Stimulated activated CD8-positive, alpha-beta memory T cell treated with anti-CD3 and anti-CD28 coated beads, Interleukin-15, amount 100 ng/mL, for 4 hours (primary cell): ENCODE measurements at regions not wholly inside any gene's neighbourhood (a gene's known extent, or its start where the extent isn't known, plus 50 kb on each side); places are given as distances from the start of the nearest gene placed in this dataset.

ENCODE experiments used
- DNase-seq, 2 donors: peaks; one replicate each; pipeline ENCODE4 v3.0.0-alpha.2; 2020; ENCODE audit warnings: low read depth in 2 of 2

- no peak for DNase-seq
Measured at GRCh38 chr13:85381082-85381481, 418.1 kb downstream of the SLITRK6 start.

GRCh38 chr13:85379991-85380390 is 419.2 kb downstream of the SLITRK6 start:
- no peak for DNase-seq

GRCh38 chr13:85379433-85379832 is 419.8 kb downstream of the SLITRK6 start:
- no peak for DNase-seq

- DNase-seq: no peak
Measured at GRCh38 chr13:85377783-85378182, 421.4 kb downstream of the SLITRK6 start.

GRCh38 chr13:85373322-85373721 is 425.9 kb downstream of the SLITRK6 start:
- DNase-seq: no peak

GRCh38 chr13:85371254-85371653 is 428.0 kb downstream of the SLITRK6 start:
- no peak for DNase-seq

GRCh38 chr13:85368686-85369085 is 430.5 kb downstream of the SLITRK6 start:
- DNase-seq: no peak

GRCh38 chr13:85367887-85368286 is 431.3 kb downstream of the SLITRK6 start:
- no peak for DNase-seq

- DNase-seq: no peak
Measured at GRCh38 chr13:85366759-85367417, 432.3 kb downstream of the SLITRK6 start.

- DNase-seq: no peak
Measured at GRCh38 chr13:85363504-85363903, 435.7 kb downstream of the SLITRK6 start.

- DNase-seq: no peak
Measured at GRCh38 chr13:85362980-85363379, 436.2 kb downstream of the SLITRK6 start.

GRCh38 chr13:85347251-85347650 is 452.0 kb downstream of the SLITRK6 start:
- no peak for DNase-seq

- DNase-seq: no peak
Measured at GRCh38 chr13:85334187-85334586, 465.0 kb downstream of the SLITRK6 start.

- no peak for DNase-seq
Measured at GRCh38 chr13:85333506-85334020, 465.7 kb downstream of the SLITRK6 start.

GRCh38 chr13:85332615-85333014 is 466.6 kb downstream of the SLITRK6 start:
- DNase-seq: no peak

- no peak for DNase-seq
Measured at GRCh38 chr13:85321734-85322133, 477.5 kb downstream of the SLITRK6 start.

GRCh38 chr13:85317781-85318180 is 481.4 kb downstream of the SLITRK6 start:
- no peak for DNase-seq

- no peak for DNase-seq
Measured at GRCh38 chr13:85316506-85317025, 482.7 kb downstream of the SLITRK6 start.

GRCh38 chr13:85314686-85315085 is 484.5 kb downstream of the SLITRK6 start:
- no peak for DNase-seq

GRCh38 chr13:85313761-85314503 is 485.3 kb downstream of the SLITRK6 start:
- DNase-seq: no peak

- no peak for DNase-seq
Measured at GRCh38 chr13:85312071-85312470, 487.1 kb downstream of the SLITRK6 start.

- no peak for DNase-seq
Measured at GRCh38 chr13:85303630-85304029, 495.6 kb downstream of the SLITRK6 start.

- DNase-seq: no peak
Measured at GRCh38 chr13:85298387-85298924, 500.8 kb downstream of the SLITRK6 start.
